ENCODE measurements at regions not wholly inside any gene's neighbourhood (a gene's known extent, or its start where the extent isn't known, plus 50 kb on each side); places are given as distances from the start of the nearest gene placed in this dataset.

DNA sequence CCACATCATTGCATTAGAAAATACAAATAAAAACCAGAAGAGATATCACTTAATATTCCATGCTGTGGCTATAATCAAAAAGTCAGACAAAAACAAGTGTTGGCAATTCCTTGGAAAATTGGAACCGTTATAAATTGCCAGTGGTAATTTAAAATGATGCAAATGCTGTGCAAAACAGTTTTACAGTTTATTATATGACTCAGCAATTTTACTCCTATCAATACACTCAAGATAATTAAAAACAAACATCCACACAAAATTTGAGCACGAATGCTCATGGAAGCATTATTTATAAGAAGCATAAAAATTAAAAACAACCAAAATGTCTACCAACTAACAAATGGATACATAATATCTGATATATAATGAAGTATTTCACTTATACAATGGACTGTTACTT, 728.8 kb downstream of the CBLN2 start:
- Histone ChIP-seq H3K36me3 (replicated peaks in 1 of 2; ENCODE audit: insufficient read depth in 1 of 2, low read depth in 2 of 2) (no peaks in the 10 kb centered on the region), H3K4me3 (no peak overlapping the region), H3K27me3 (no peaks in the 10 kb centered on the region), H3K27ac (no peak overlapping the region), H3K4me1 (peaks cover 6% of the 10 kb centered on the region), H3K9me3 (no peaks in the 10 kb centered on the region)
- ATAC-seq (no peak), DNase-seq (no peak)
- 48 to 51% methylated on average over 2 of the region's 2 CpGs for WGBS, 2 donors
- no peak for TF ChIP-seq POLR2A (IDR thresholded peaks at IDR 0.05)
- TF ChIP-seq, protein P1, sequence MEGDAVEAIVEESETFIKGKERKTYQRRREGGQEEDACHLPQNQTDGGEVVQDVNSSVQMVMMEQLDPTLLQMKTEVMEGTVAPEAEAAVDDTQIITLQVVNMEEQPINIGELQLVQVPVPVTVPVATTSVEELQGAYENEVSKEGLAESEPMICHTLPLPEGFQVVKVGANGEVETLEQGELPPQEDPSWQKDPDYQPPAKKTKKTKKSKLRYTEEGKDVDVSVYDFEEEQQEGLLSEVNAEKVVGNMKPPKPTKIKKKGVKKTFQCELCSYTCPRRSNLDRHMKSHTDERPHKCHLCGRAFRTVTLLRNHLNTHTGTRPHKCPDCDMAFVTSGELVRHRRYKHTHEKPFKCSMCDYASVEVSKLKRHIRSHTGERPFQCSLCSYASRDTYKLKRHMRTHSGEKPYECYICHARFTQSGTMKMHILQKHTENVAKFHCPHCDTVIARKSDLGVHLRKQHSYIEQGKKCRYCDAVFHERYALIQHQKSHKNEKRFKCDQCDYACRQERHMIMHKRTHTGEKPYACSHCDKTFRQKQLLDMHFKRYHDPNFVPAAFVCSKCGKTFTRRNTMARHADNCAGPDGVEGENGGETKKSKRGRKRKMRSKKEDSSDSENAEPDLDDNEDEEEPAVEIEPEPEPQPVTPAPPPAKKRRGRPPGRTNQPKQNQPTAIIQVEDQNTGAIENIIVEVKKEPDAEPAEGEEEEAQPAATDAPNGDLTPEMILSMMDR (IDR thresholded peaks at IDR 0.05) = no peak
- intact Hi-C loops (cut with DNase I) = no loop called here

DNA sequence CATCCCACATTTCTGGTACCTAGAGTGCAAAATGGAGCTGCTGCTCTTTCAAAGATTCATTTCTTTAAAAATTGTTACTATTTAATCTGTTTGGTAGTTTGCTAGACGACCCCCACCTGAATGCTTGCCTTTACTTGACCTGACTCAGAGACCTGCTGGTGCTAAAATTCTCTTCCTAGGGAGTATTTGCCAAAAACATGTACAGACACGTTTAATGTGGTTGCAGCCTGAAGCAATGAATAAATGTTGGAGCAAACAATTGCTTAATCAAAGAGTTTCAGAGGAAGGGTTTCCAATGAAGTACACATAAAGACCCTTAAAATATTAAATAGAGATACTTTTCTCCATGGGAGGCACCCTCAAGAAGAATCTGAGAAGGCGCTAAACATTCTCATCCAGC, 734.4 kb downstream of the CBLN2 start:
- Histone ChIP-seq H3K36me3 (replicated peaks in 1 of 2; ENCODE audit: insufficient read depth in 1 of 2, low read depth in 2 of 2) (no peaks in the 10 kb centered on the region), H3K27me3 (no peaks in the 10 kb centered on the region), H3K9me3 (no peaks in the 10 kb centered on the region), H3K27ac (no peak overlapping the region), H3K4me1 (peaks cover 13% of the 10 kb centered on the region), H3K4me3 (no peak overlapping the region)
- no peak for TF ChIP-seq POLR2A (IDR thresholded peaks at IDR 0.05)
- TF ChIP-seq, protein P1 (IDR thresholded peaks at IDR 0.05) = no peak
- DNase-seq (no peak), ATAC-seq (no peak)
- intact Hi-C loops (cut with DNase I) = no loop called here
- WGBS, 2 donors = 40 to 46% methylated on average over 3 of the region's 3 CpGs

DNA sequence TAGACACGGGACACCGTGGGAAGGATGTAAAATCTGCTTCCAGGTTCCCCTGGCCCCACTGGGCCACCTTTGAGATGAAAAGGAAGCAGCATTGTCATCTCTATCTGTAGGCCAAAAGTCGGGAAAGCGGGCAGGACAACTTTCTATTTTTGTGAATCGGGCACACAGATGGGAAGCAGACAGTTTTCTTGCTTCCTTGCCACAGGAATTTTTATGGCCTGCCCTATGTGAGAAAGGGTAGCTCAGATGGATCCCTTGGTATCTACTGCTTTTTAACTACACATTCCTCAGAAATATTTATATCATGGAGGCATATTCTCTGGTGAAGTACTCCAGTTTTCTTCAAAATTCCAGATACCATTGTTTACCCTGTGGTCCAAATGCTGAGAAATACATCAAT, 735.5 kb downstream of the CBLN2 start:
- no peaks in the 10 kb centered on the region for H3K9me3 ChIP-seq
- no peak overlapping the region for H3K27ac ChIP-seq
- DNase-seq (no peak), ATAC-seq (no peak)
- H3K4me3 ChIP-seq = no peak overlapping the region
- WGBS, 2 donors = 50 to 52% methylated on average over 5 of the region's 5 CpGs
- intact Hi-C loops (cut with DNase I) = no loop called here
- no peaks in the 10 kb centered on the region for H3K27me3 ChIP-seq
- TF ChIP-seq POLR2A (IDR thresholded peaks at IDR 0.05) = no peak
- peaks cover 13% of the 10 kb centered on the region for H3K4me1 ChIP-seq
- H3K36me3 ChIP-seq (replicated peaks in 1 of 2; ENCODE audit: insufficient read depth in 1 of 2, low read depth in 2 of 2) = no peaks in the 10 kb centered on the region

DNA sequence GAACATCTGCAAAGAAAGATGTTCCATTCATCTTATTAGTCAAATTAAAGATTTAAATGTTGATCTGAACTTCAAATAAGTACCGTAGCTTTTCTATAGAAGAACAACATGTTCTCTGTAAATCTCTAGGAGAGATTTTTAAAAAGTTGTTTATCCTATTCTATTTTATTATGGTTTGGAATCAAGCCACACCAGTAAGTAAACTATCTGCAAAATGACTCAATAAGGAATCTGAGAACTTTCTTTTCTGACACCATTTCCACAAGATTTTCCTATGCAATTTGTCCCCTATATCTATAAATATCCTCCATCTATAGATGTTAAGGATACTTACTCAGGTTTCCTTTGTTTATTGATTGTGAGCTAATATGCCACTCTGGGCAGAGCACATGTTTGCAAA, 736.6 kb downstream of the CBLN2 start:
- no peak for TF ChIP-seq POLR2A (IDR thresholded peaks at IDR 0.05)
- TF ChIP-seq, protein P1 (IDR thresholded peaks at IDR 0.05) = no peak
- H3K9me3 ChIP-seq = no peaks in the 10 kb centered on the region
- ATAC-seq (no peak), DNase-seq (no peak)
- no peaks in the 10 kb centered on the region for H3K27me3 ChIP-seq
- H3K4me1 ChIP-seq = peaks cover 13% of the 10 kb centered on the region
- no peak overlapping the region for H3K27ac ChIP-seq
- no peak overlapping the region for H3K4me3 ChIP-seq
- no peaks in the 10 kb centered on the region for H3K36me3 ChIP-seq (replicated peaks in 1 of 2; ENCODE audit: insufficient read depth in 1 of 2, low read depth in 2 of 2)
- intact Hi-C loops (cut with DNase I) = no loop called here
- 67 to 72% methylated on average over 1 of the region's 1 CpG for whole genome bisulfite sequencing, 2 donors

DNA sequence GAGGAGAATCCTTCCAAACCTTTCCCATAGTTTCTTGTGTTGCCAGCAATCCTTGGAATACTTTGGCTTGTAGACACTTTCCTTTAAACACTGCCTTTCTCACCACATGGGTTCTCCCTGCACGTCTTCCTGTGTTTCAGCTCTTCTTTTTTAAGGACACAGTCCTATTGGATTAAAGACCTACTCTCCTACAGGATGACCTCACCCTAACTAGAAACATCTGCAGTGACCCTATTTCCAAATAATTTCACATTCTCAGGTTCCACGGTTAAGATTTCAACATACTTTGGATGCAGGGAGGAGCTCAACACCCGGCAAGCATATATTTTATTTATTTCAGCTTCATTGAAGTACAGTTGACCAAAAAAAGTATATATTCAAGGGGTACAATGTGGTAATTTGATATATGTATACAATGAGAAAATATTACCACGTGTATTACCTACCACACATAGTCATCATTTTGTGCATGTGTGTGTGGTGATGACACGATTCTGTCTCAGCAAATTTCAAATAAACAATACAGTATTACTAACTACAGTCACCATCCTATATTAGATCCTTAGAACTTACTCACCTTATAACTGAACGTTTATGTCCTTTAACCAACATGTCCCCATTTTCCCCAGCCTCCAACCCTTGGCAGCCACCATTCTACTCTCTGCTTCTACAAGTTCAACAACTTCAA, 745.0 kb downstream of the CBLN2 start:
- 59 to 63% methylated on average over 6 of the region's 6 CpGs for WGBS, 2 donors
- H3K4me1 ChIP-seq = no peaks in the 10 kb centered on the region
- H3K36me3 ChIP-seq (replicated peaks in 1 of 2; ENCODE audit: insufficient read depth in 1 of 2, low read depth in 2 of 2) = no peaks in the 10 kb centered on the region
- TF ChIP-seq POLR2A (IDR thresholded peaks at IDR 0.05) = no peak
- TF ChIP-seq, protein P1 (IDR thresholded peaks at IDR 0.05) = no peak
- ATAC-seq (no peak), DNase-seq (no peak)
- no peak overlapping the region for H3K27ac ChIP-seq
- no peaks in the 10 kb centered on the region for H3K9me3 ChIP-seq
- H3K4me3 ChIP-seq = no peak overlapping the region
- intact Hi-C loops (cut with DNase I) = no loop called here
- H3K27me3 ChIP-seq = no peaks in the 10 kb centered on the region
